B cell (primary cell): ENCODE measurements at regions not wholly inside any gene's neighbourhood (a gene's known extent, or its start where the extent isn't known, plus 50 kb on each side); places are given as distances from the start of the nearest gene placed in this dataset.

Source experiments
- ATAC-seq: fragments of 200-7000 bp; cut with Tn5 transposase; one replicate; pipeline ENCODE4 v1.10.0; 2021; ENCODE audit warnings: low read depth, mild to moderate bottlenecking, moderate number of reproducible peaks, moderate library complexity
- CTCF ChIA-PET: fragments of 350-600 bp; sonication (Branson Sonifier 250); formaldehyde crosslinking; loops from one replicate; lab custom pipeline; 2021; ENCODE audit warnings: antibody characterized with exemption, inconsistent platforms; lab: Charles Lee
- POLR2A ChIA-PET: fragments of 350-600 bp; sonication (Branson Sonifier 250); formaldehyde crosslinking; loops from one replicate; lab custom pipeline; 2021; ENCODE audit warnings: antibody characterized with exemption; lab: Charles Lee
- DNase-seq: peaks from one replicate; pipeline ENCODE4 v3.0.0; 2013
- H2AFZ ChIP-seq: 2 replicates; pipeline ENCODE4 v1.6.1; 2012; ENCODE audit warnings: mild to moderate bottlenecking, low read depth, low read length; ENCODE audit not compliant: insufficient read depth, poor library complexity, severe bottlenecking
- H3K27ac ChIP-seq, 2 donors: 1 replicate in 1 of 2; 2 replicates in 1 of 2; pipeline ENCODE4 v1.5.1; 2012 to 2013; ENCODE audit warnings: low read length in 2 of 2, mild to moderate bottlenecking in 2 of 2, moderate library complexity in 1 of 2
- H3K27me3 ChIP-seq, 4 experiments: fragments of 200-600 bp in 1 of 4; sonication (generic) in 1 of 4; replicated peaks in 1 of 4; 1 replicate in 2 of 4; 2 replicates in 2 of 4; pipeline versions ENCODE4 v1.6.1 to v1.7.0; 2013 to 2016; ENCODE audit warnings: low read length in 3 of 4, mild to moderate bottlenecking in 2 of 4, mixed read lengths in 1 of 4, moderate library complexity in 1 of 4; ENCODE audit not compliant: insufficient read depth in 4 of 4, control insufficient read depth in 3 of 4; ENCODE audit errors: control extremely low read depth in 1 of 4
- H3K36me3 ChIP-seq, 2 experiments: replicated peaks in 1 of 2; 1 replicate in 1 of 2; 2 replicates in 1 of 2; pipeline versions ENCODE4 v1.6.1 to v1.7.1; 2013; ENCODE audit warnings: low read length in 1 of 2; ENCODE audit not compliant: insufficient read depth in 2 of 2, control insufficient read depth in 1 of 2; ENCODE audit errors: control extremely low read depth in 1 of 2, extremely low read depth in 1 of 2
- H3K4me1 ChIP-seq, 2 donors: fragments of 200-600 bp in 1 of 2; sonication (generic) in 1 of 2; 1 replicate in 1 of 2; 2 replicates in 1 of 2; pipeline versions ENCODE4 v1.5.1 to v1.6.1; 2013 to 2017; ENCODE audit warnings: low read length in 2 of 2; ENCODE audit not compliant: control insufficient read depth in 2 of 2, insufficient read depth in 2 of 2
- H3K4me2 ChIP-seq: replicated peaks from 2 replicates; pipeline ENCODE3; 2012; ENCODE audit warnings: mild to moderate bottlenecking, low read depth, low read length; ENCODE audit not compliant: poor library complexity, severe bottlenecking
- H3K4me3 ChIP-seq, 5 experiments: fragments of 200-600 bp in 1 of 5; sonication (generic) in 1 of 5; 1 replicate in 3 of 5; 2 replicates in 2 of 5; pipeline versions ENCODE4 v1.5.1 to v1.7.0; 2011 to 2016; ENCODE audit warnings: low read length in 4 of 5, mild to moderate bottlenecking in 4 of 5, low read depth in 2 of 5, control low read depth in 1 of 5, moderate library complexity in 1 of 5; ENCODE audit not compliant: insufficient read depth in 1 of 5; ENCODE audit errors: control extremely low read depth in 1 of 5, extremely low read depth in 1 of 5
- H3K79me2 ChIP-seq: fragments of 200-600 bp; sonication (generic); one replicate; pipeline ENCODE4 v1.6.0; 2016; ENCODE audit warnings: low read length; ENCODE audit not compliant: control insufficient read depth, insufficient read depth
- H3K9ac ChIP-seq: fragments of 200-600 bp; sonication (generic); 2 replicates; pipeline ENCODE4 v1.6.1; 2017; ENCODE audit warnings: mild to moderate bottlenecking, low read length, moderate library complexity
- H3K9me3 ChIP-seq, 3 donors: one replicate each; pipeline versions ENCODE4 v1.6.1 to v1.7.1; 2013; ENCODE audit warnings: low read length in 2 of 3; ENCODE audit not compliant: control insufficient read depth in 2 of 3, insufficient read depth in 1 of 3; ENCODE audit errors: control extremely low read depth in 1 of 3
- H4K20me1 ChIP-seq: 2 replicates; pipeline ENCODE4 v1.6.0; 2012; ENCODE audit warnings: mild to moderate bottlenecking, low read length; ENCODE audit not compliant: insufficient read depth, control insufficient read depth, poor library complexity, severe bottlenecking
- H3K27ac Mint-ChIP-seq: one replicate; pipeline ENCODE4 v1.8.0; 2021; ENCODE audit warnings: mixed read lengths
- H3K27me3 Mint-ChIP-seq: one replicate; pipeline ENCODE4 v1.8.0; 2021; ENCODE audit warnings: mixed read lengths
- H3K4me1 Mint-ChIP-seq: one replicate; pipeline ENCODE4 v1.8.0; 2021; ENCODE audit warnings: mixed read lengths
- H3K4me3 Mint-ChIP-seq: one replicate; pipeline ENCODE4 v1.8.0; 2021; ENCODE audit warnings: mixed read lengths
- H3K9me3 Mint-ChIP-seq: one replicate; pipeline ENCODE4 v1.8.0; 2022; ENCODE audit warnings: mixed read lengths; ENCODE audit not compliant: insufficient read depth
- EZH2 ChIP-seq: IDR thresholded peaks from 2 replicates; pipeline ENCODE4 v1.6.1; 2012; ENCODE audit warnings: borderline replicate concordance, low read depth, mild to moderate bottlenecking, moderate library complexity, low read length; ENCODE audit not compliant: insufficient read depth, poor library complexity, severe bottlenecking
- WGBS: methylation state at CpG from one replicate; pipeline ENCODE4 v1.1.5; 2013; ENCODE audit warnings: missing lambda C conversion rate; ENCODE audit not compliant: insufficient coverage; 5-methylcytosine and 5-hydroxymethylcytosine counted together
- intact Hi-C: fragments of 100-400 bp; cut with micrococcal nuclease; formaldehyde crosslinking; loops from one replicate; pipeline ENCODE4 v1.10.0; 2022
- TF ChIP-seq, protein P1 (sequence below): fragments of 200-600 bp; IDR thresholded peaks from one replicate; pipeline ENCODE4 v1.8.0; 2022; ENCODE audit warnings: antibody characterized with exemption, mild to moderate bottlenecking

DNA sequence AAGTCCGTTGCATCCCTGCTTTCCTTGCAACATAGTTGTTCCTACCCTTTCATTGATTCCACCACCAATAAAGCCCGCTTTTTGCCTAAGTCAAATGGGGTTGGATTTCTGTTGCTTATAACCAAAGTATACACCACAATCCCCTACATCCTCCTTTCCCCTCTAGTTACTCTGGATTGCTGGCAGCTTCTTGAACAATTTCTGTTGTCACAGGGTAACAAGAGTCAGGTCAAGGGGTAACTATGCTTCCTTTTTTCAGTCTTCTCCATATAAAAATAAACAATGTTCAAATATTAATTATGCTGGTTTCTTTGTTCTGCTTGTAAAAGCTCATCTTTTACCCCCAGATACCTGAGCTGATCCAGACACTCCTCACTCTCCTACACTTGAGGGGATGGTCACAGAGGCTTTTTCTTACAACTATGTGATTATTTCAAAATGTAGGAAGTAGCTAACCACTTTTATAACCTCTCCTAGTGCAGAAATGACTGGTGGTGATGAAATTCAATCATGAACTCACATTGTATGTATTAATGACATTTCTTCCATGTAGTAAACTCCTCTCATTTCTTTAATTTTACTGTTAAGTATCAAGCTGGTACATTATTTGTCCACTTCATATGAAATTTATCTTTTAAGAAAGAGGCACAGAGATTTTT, 136.5 kb downstream of the SNX18 start:
- ATAC-seq: no peak
- CTCF ChIA-PET: no interaction called here

DNA sequence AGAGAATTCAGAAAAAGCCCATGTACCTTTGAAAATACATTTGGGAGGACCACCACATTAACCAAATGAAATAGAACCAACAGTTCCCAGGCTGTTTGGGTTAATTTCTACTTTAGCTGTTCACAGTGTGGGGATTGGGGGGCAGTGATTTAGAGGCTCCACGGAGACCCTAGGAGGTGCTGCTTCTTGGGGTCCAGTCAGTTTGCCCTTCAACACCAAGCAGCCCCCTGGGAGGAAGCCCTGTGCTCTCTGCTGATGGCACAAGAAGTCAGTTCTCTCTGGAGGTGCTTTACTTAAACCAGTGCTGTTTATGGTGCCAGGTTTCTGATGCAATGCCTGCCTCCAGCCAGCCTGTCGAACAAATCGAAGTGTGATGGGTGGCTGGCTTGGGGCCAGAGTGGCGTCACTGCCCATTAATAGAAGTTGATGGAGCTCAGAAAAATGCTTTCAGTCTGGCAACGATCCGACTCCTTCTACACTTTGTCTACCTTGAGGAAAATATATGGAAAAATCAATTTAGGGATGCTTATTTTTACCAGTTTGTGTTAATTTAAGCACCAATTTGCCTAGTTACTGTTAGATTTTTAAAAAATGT, 134.0 kb downstream of the SNX18 start:
- H3K4me3 Mint-ChIP-seq: no peak overlapping the region
- no peaks in the 10 kb centered on the region for H3K9me3 Mint-ChIP-seq
- Histone ChIP-seq H3K4me3 (no peak overlapping the region), H3K4me1 (peaks cover 34 to 43% of the 10 kb centered on the region in 2 donors), H3K27ac (peak overlapping the region in 1 of 2 donors; percentile 29), H3K9me3 (peaks cover 0 to 11% (median 0%) of the 10 kb centered on the region in 3 donors), H3K36me3 (no peaks in the 10 kb centered on the region), H3K4me2 (peak overlapping the region; percentile 29), H3K27me3 (no peaks in the 10 kb centered on the region), H3K79me2 (no peaks in the 10 kb centered on the region), H4K20me1 (no peaks in the 10 kb centered on the region), H2AFZ (peak overlapping the region; percentile 34), H3K9ac (no peak overlapping the region)
- DNase-seq (no peak), ATAC-seq (no peak)
- ChIA-PET CTCF (no interaction called here), POLR2A (no interaction called here)
- intact Hi-C loops: no loop called here
- H3K27ac Mint-ChIP-seq: no peak overlapping the region
- TF ChIP-seq EZH2: no peak
- TF ChIP-seq, protein P1, sequence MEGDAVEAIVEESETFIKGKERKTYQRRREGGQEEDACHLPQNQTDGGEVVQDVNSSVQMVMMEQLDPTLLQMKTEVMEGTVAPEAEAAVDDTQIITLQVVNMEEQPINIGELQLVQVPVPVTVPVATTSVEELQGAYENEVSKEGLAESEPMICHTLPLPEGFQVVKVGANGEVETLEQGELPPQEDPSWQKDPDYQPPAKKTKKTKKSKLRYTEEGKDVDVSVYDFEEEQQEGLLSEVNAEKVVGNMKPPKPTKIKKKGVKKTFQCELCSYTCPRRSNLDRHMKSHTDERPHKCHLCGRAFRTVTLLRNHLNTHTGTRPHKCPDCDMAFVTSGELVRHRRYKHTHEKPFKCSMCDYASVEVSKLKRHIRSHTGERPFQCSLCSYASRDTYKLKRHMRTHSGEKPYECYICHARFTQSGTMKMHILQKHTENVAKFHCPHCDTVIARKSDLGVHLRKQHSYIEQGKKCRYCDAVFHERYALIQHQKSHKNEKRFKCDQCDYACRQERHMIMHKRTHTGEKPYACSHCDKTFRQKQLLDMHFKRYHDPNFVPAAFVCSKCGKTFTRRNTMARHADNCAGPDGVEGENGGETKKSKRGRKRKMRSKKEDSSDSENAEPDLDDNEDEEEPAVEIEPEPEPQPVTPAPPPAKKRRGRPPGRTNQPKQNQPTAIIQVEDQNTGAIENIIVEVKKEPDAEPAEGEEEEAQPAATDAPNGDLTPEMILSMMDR: no peak
- peaks cover 42% of the 10 kb centered on the region for H3K4me1 Mint-ChIP-seq
- H3K27me3 Mint-ChIP-seq: no peaks in the 10 kb centered on the region
- 75% methylated on average over 2 of the region's 6 CpGs for WGBS

More for the DNA sequence above, 136.5 kb downstream of the SNX18 start:
- Mint-ChIP-seq H3K4me3 (no peak overlapping the region), H3K4me1 (peaks cover 27% of the 10 kb centered on the region), H3K27ac (no peak overlapping the region), H3K9me3 (no peaks in the 10 kb centered on the region), H3K27me3 (no peaks in the 10 kb centered on the region)
- Histone ChIP-seq H3K79me2 (no peaks in the 10 kb centered on the region), H3K9me3 (peaks cover 0 to 3% (median 0%) of the 10 kb centered on the region in 3 donors), H3K4me2 (no peak overlapping the region), H3K36me3 (no peaks in the 10 kb centered on the region), H3K4me1 (peaks cover 9 to 21% of the 10 kb centered on the region in 2 donors), H4K20me1 (no peaks in the 10 kb centered on the region), H2AFZ (no peak overlapping the region), H3K27me3 (no peaks in the 10 kb centered on the region), H3K27ac (no peak overlapping the region), H3K4me3 (no peak overlapping the region), H3K9ac (no peak overlapping the region)
- no peak for TF ChIP-seq EZH2
- TF ChIP-seq, protein P1: no peak
- DNase-seq: no peak
- intact Hi-C loops: no loop called here
- no CpG with 5 or more reads among the region's 2 CpGs for WGBS
- POLR2A ChIA-PET: no interaction called here
